Thymus (tissue), 11 donors: ENCODE measurements at regions not wholly inside any gene's neighbourhood (a gene's known extent, or its start where the extent isn't known, plus 50 kb on each side); places are given as distances from the start of the nearest gene placed in this dataset.
"Not testable (repeated sequence)": the region's sequence is repeated elsewhere in the genome, so short reads cannot be mapped to it uniquely, and the experiment has no call there.

Experiments used
- DNase-seq, 9 donors: peaks; one replicate each; pipeline ENCODE4 v3.0.0-alpha.2; 2013; ENCODE audit warnings: low spot score in 9 of 9, low read depth in 6 of 9, missing footprints in 1 of 9
- H3K27ac ChIP-seq, 2 donors: one replicate each; pipeline ENCODE4 v1.5.1; 2013; ENCODE audit warnings: control low read depth in 1 of 2, low read depth in 1 of 2, low read length in 1 of 2, mild to moderate bottlenecking in 1 of 2, moderate library complexity in 1 of 2
- H3K27me3 ChIP-seq, 2 donors: one replicate each; pipeline ENCODE4 v1.5.1; 2013; ENCODE audit warnings: low read length in 1 of 2; ENCODE audit not compliant: control insufficient read depth in 2 of 2, insufficient read depth in 1 of 2
- H3K36me3 ChIP-seq, 2 donors: one replicate each; pipeline ENCODE4 v1.5.1; 2013; ENCODE audit warnings: low read length in 1 of 2, mild to moderate bottlenecking in 1 of 2, moderate library complexity in 1 of 2; ENCODE audit not compliant: control insufficient read depth in 2 of 2, insufficient read depth in 2 of 2
- H3K4me1 ChIP-seq, 2 donors: one replicate each; pipeline ENCODE4 v1.5.1; 2013; ENCODE audit warnings: low read length in 2 of 2; ENCODE audit not compliant: control insufficient read depth in 2 of 2, insufficient read depth in 2 of 2
- H3K4me3 ChIP-seq, 2 donors: one replicate each; pipeline ENCODE4 v1.5.1; 2013; ENCODE audit warnings: low read length in 2 of 2, control low read depth in 1 of 2, mild to moderate bottlenecking in 1 of 2
- H3K9me3 ChIP-seq, 2 donors: one replicate each; pipeline ENCODE4 v1.5.1; 2013; ENCODE audit warnings: low read length in 1 of 2, mild to moderate bottlenecking in 1 of 2; ENCODE audit not compliant: control insufficient read depth in 2 of 2, insufficient read depth in 1 of 2
- whole genome bisulfite sequencing: extraction: QIAGEN DNeasy Blood & Tissue Kit; methylation state at CpG from one replicate; pipeline ENCODE4 v1.1.7; 2013; 5-methylcytosine and 5-hydroxymethylcytosine counted together
- donor health status: healthy.

DNA sequence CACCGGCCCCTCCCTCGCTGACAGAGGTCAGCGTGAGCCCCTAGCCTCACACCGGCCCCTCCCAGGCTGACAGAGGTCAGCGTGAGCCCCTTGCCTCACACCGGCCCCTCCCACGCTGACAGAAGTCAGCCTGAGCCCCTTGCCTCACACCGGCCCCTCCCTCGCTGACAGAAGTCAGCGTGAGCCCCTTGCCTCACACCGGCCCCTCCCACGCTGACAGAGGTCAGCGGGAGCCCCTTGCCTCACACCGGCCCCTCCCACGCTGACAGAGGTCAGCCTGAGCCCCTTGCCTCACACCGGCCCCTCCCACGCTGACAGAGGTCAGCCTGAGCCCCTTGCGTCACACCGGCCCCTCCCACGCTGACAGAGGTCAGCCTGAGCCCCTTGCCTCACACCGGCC lies 355.5 kb downstream of the ZNF37A start:
- 96% methylated on average over 21 of the region's 21 CpGs for WGBS
- DNase-seq, H3K4me1 ChIP-seq: not testable (repeated sequence)

DNA sequence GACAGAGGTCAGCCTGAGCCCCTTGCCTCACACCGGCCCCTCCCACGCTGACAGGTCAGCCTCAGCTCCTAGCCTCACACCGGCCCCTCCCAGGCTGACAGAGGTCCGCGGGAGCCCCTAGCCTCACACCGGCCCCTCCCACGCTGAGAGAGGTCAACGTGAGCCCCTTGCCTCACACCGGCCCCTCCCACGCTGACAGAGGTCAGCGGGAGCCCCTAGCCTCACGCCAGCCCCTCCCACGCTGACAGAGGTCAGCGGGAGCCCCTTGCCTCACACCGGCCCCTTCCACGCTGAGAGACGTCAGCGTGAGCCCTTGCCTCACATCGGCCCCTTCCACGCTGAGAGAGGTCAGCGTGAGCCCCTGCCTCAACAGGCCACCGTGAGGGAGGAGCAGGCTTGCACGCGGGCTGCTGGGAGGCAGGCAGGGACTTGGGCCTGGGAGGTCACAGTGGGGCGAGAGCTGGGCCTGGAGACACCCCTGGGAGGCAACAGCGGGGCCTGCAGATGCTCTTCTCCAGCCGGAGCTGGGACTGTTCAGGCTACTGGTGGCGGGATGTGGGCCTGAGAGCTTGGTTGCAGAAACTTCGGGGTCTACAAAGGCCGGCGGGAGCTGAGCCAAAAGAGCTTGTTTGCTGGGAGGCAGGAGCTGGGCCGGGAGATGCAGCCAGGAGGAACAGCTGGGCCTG lies 356.4 kb downstream of the ZNF37A start:
- 98% methylated on average over 32 of the region's 32 CpGs for WGBS

More for the DNA sequence above, 355.5 kb downstream of the ZNF37A start:
- Histone ChIP-seq H3K36me3 (peaks cover 0 to 12% of the 10 kb centered on the region in 2 donors), H3K9me3 (peaks cover 0 to 10% of the 10 kb centered on the region in 2 donors)
- not testable (repeated sequence) for H3K27ac ChIP-seq, H3K27me3 ChIP-seq, H3K4me3 ChIP-seq

GRCh38 chr10:38451306-38451967 lies 357.3 kb downstream of the ZNF37A start:
- H3K36me3 ChIP-seq = peaks cover 0 to 12% of the 10 kb centered on the region in 2 donors
- not testable (repeated sequence) for H3K4me1 ChIP-seq, H3K27me3 ChIP-seq, H3K4me3 ChIP-seq, DNase-seq, H3K27ac ChIP-seq
- 97% methylated on average over 28 of the region's 28 CpGs for WGBS
- H3K9me3 ChIP-seq = peaks cover 0 to 14% of the 10 kb centered on the region in 2 donors

More for the DNA sequence above, 356.4 kb downstream of the ZNF37A start:
- DNase-seq, H3K27me3 ChIP-seq, H3K4me1 ChIP-seq, H3K27ac ChIP-seq, H3K4me3 ChIP-seq: not testable (repeated sequence)
- peaks cover 0 to 14% of the 10 kb centered on the region in 2 donors for H3K9me3 ChIP-seq
- peaks cover 0 to 12% of the 10 kb centered on the region in 2 donors for H3K36me3 ChIP-seq
